ENCODE measurements at regions not wholly inside any gene's neighbourhood (a gene's known extent, or its start where the extent isn't known, plus 50 kb on each side); places are given as distances from the start of the nearest gene placed in this dataset.

GRCh38 chrX:22366166-22366702 is 93.5 kb downstream of the CBLL2 start:
- no peak for TF ChIP-seq CTCF (IDR thresholded peaks at IDR 0.05)
- TF ChIP-seq POLR2A (IDR thresholded peaks at IDR 0.05), result no peak

All from tibial nerve (tissue), 3 donors.